CD4-positive, alpha-beta T cell (primary cell): ENCODE measurements at regions not wholly inside any gene's neighbourhood (a gene's known extent, or its start where the extent isn't known, plus 50 kb on each side); places are given as distances from the start of the nearest gene placed in this dataset.

Experiments used
- ATAC-seq: fragments of 200-7000 bp; cut with Tn5 transposase; one replicate; pipeline ENCODE4 v1.10.0; 2022; ENCODE audit warnings: mild to moderate bottlenecking; ENCODE audit not compliant: poor library complexity
- CTCF ChIA-PET: fragments of 350-600 bp; sonication (Branson Sonifier 250); formaldehyde crosslinking; loops from one replicate; lab custom pipeline; 2021; ENCODE audit warnings: antibody characterized with exemption, inconsistent platforms; lab: Charles Lee
- POLR2A ChIA-PET: fragments of 350-600 bp; sonication (Branson Sonifier 250); formaldehyde crosslinking; loops from one replicate; lab custom pipeline; 2021; ENCODE audit warnings: antibody characterized with exemption, inconsistent platforms; lab: Charles Lee
- DNase-seq, 14 experiments: peaks; one replicate each; pipeline ENCODE4 v3.0.0-alpha.2; 2013 to 2020; ENCODE audit warnings: mixed read lengths in 2 of 14
- H3K27ac ChIP-seq, 2 donors: one replicate each; pipeline versions ENCODE4 v1.5.1 to v1.7.0; 2013; ENCODE audit warnings: low read length in 2 of 2, low read depth in 1 of 2, mild to moderate bottlenecking in 1 of 2
- H3K27me3 ChIP-seq, 2 experiments: 1 replicate in 1 of 2; 2 replicates in 1 of 2; pipeline versions ENCODE4 v1.6.1 to v1.7.0; 2013; ENCODE audit warnings: low read length in 2 of 2, control low read depth in 1 of 2, mild to moderate bottlenecking in 1 of 2, moderate library complexity in 1 of 2; ENCODE audit not compliant: insufficient read depth in 2 of 2, control insufficient read depth in 1 of 2
- H3K36me3 ChIP-seq: one replicate; pipeline ENCODE4 v1.6.1; 2013; ENCODE audit warnings: low read length, control low read depth; ENCODE audit not compliant: insufficient read depth
- H3K4me1 ChIP-seq: one replicate; pipeline ENCODE4 v1.6.1; 2013; ENCODE audit warnings: low read length, control low read depth; ENCODE audit not compliant: insufficient read depth
- H3K4me3 ChIP-seq: one replicate; pipeline ENCODE4 v1.5.1; 2013; ENCODE audit warnings: mild to moderate bottlenecking, low read length, moderate library complexity
- H3K9me3 ChIP-seq, 2 experiments: 1 replicate in 1 of 2; 2 replicates in 1 of 2; pipeline versions ENCODE4 v1.6.1 to v1.7.0; 2013; ENCODE audit warnings: low read length in 2 of 2, mild to moderate bottlenecking in 2 of 2, control low read depth in 1 of 2, moderate library complexity in 1 of 2; ENCODE audit not compliant: control insufficient read depth in 1 of 2, insufficient read depth in 1 of 2
- H3K27ac Mint-ChIP-seq: one replicate; pipeline ENCODE4 v1.8.0; 2020; ENCODE audit warnings: mixed read lengths
- H3K27me3 Mint-ChIP-seq: one replicate; pipeline ENCODE4 v1.8.0; 2021; ENCODE audit warnings: mixed read lengths
- H3K36me3 Mint-ChIP-seq: one replicate; pipeline ENCODE4 v1.8.0; 2021; ENCODE audit warnings: low read depth, mixed read lengths
- H3K4me1 Mint-ChIP-seq: one replicate; pipeline ENCODE4 v1.8.0; 2021; ENCODE audit warnings: low read depth, mixed read lengths
- H3K4me3 Mint-ChIP-seq: one replicate; pipeline ENCODE4 v1.8.0; 2020; ENCODE audit warnings: mild to moderate bottlenecking, mixed read lengths
- H3K9me3 Mint-ChIP-seq: one replicate; pipeline ENCODE4 v1.8.0; 2020; ENCODE audit warnings: mixed read lengths
- CTCF ChIP-seq: fragments of 200-600 bp; IDR thresholded peaks from one replicate; pipeline ENCODE4 v1.8.0; 2022; ENCODE audit warnings: antibody characterized with exemption, mild to moderate bottlenecking
- intact Hi-C, 2 experiments: fragments of 100-400 bp; cut with DNase I in 1 of 2; cut with micrococcal nuclease in 1 of 2; formaldehyde crosslinking; loops; one replicate each; pipeline versions ENCODE4 v1.15.1 to v1.9.0; 2023 to 2025; cut with DNase I, micrococcal nuclease

GRCh38 chr2:163266772-163267171 is 428.2 kb upstream of the KCNH7 start:
- CTCF ChIA-PET: no interaction called here
- TF ChIP-seq CTCF: no peak
- Histone ChIP-seq H3K9me3 (peaks cover 0 to 8% of the 10 kb centered on the region in 2 experiments), H3K36me3 (no peaks in the 10 kb centered on the region), H3K27me3 (no peaks in the 10 kb centered on the region), H3K4me1 (no peaks in the 10 kb centered on the region), H3K4me3 (no peak overlapping the region), H3K27ac (no peak overlapping the region)
- H3K36me3 Mint-ChIP-seq: no peaks in the 10 kb centered on the region
- intact Hi-C loops: no loop called here
- H3K27me3 Mint-ChIP-seq: no peaks in the 10 kb centered on the region
- no peak for DNase-seq
- peaks cover 3% of the 10 kb centered on the region for H3K9me3 Mint-ChIP-seq
- POLR2A ChIA-PET: no interaction called here
- no peak overlapping the region for H3K4me3 Mint-ChIP-seq
- no peak for ATAC-seq
- H3K4me1 Mint-ChIP-seq: no peaks in the 10 kb centered on the region
- no peak overlapping the region for H3K27ac Mint-ChIP-seq

GRCh38 chr2:163265562-163265961 is 427.0 kb upstream of the KCNH7 start:
- H3K4me1 Mint-ChIP-seq: no peaks in the 10 kb centered on the region
- Histone ChIP-seq H3K36me3 (no peaks in the 10 kb centered on the region), H3K4me1 (no peaks in the 10 kb centered on the region), H3K27me3 (no peaks in the 10 kb centered on the region), H3K4me3 (no peak overlapping the region), H3K27ac (no peak overlapping the region), H3K9me3 (peaks cover 0 to 8% of the 10 kb centered on the region in 2 experiments)
- no peaks in the 10 kb centered on the region for H3K27me3 Mint-ChIP-seq
- intact Hi-C loops: no loop called here
- CTCF ChIA-PET: no interaction called here
- H3K4me3 Mint-ChIP-seq: no peak overlapping the region
- no peaks in the 10 kb centered on the region for H3K36me3 Mint-ChIP-seq
- TF ChIP-seq CTCF: no peak
- H3K9me3 Mint-ChIP-seq: peaks cover 3% of the 10 kb centered on the region
- POLR2A ChIA-PET: no interaction called here
- ATAC-seq (no peak), DNase-seq (no peak)
- no peak overlapping the region for H3K27ac Mint-ChIP-seq

GRCh38 chr2:163264341-163264740 is 425.8 kb upstream of the KCNH7 start:
- CTCF ChIA-PET: no interaction called here
- no peak for ATAC-seq

More at GRCh38 chr2:163264341-163264740, 425.8 kb upstream of the KCNH7 start:
- no peaks in the 10 kb centered on the region for H3K36me3 Mint-ChIP-seq
- no peaks in the 10 kb centered on the region for H3K4me1 ChIP-seq
- POLR2A ChIA-PET: no interaction called here
- no peak for TF ChIP-seq CTCF
- H3K9me3 Mint-ChIP-seq: peaks cover 5% of the 10 kb centered on the region
- intact Hi-C loops: no loop called here
- H3K27me3 ChIP-seq: no peaks in the 10 kb centered on the region
- no peaks in the 10 kb centered on the region for H3K27me3 Mint-ChIP-seq
- H3K4me3 Mint-ChIP-seq: no peak overlapping the region
- peaks cover 0 to 5% of the 10 kb centered on the region in 2 experiments for H3K9me3 ChIP-seq
- no peak overlapping the region for H3K27ac Mint-ChIP-seq
- DNase-seq: no peak
- no peaks in the 10 kb centered on the region for H3K36me3 ChIP-seq
- H3K4me1 Mint-ChIP-seq: no peaks in the 10 kb centered on the region
- H3K4me3 ChIP-seq: no peak overlapping the region
- H3K27ac ChIP-seq: no peak overlapping the region
